Activated T-cell treated with anti-CD3 and anti-CD28 coated beads, Interleukin-2, amount 50 U/mL, for 4 hours (primary cell): ENCODE measurements at regions not wholly inside any gene's neighbourhood (a gene's known extent, or its start where the extent isn't known, plus 50 kb on each side); places are given as distances from the start of the nearest gene placed in this dataset.

Source experiments
- ATAC-seq, 2 donors: fragments of 200-7000 bp; cut with Tn5 transposase; one replicate each; pipeline ENCODE4 v1.10.0; 2021
- DNase-seq: peaks from one replicate; pipeline ENCODE4 v3.0.0-alpha.2; 2020
- H3K27me3 Mint-ChIP-seq: one replicate; pipeline ENCODE4 v1.8.0; 2021; ENCODE audit warnings: low read depth, mixed read lengths
- H3K36me3 Mint-ChIP-seq: one replicate; pipeline ENCODE4 v1.8.0; 2022; ENCODE audit warnings: mixed read lengths; ENCODE audit not compliant: insufficient read depth
- H3K4me1 Mint-ChIP-seq: one replicate; pipeline ENCODE4 v1.8.0; 2021; ENCODE audit warnings: low read depth, mixed read lengths
- H3K4me3 Mint-ChIP-seq: one replicate; pipeline ENCODE4 v1.8.0; 2021; ENCODE audit warnings: mild to moderate bottlenecking, moderate library complexity, mixed read lengths
- H3K9me3 Mint-ChIP-seq: one replicate; pipeline ENCODE4 v1.8.0; 2021; ENCODE audit warnings: mixed read lengths

GRCh38 chr21:35257413-35257812 is 208.3 kb upstream of the RUNX1 start:
- Mint-ChIP-seq H3K4me3 (no peak overlapping the region), H3K36me3 (no peaks in the 10 kb centered on the region), H3K27me3 (no peaks in the 10 kb centered on the region), H3K9me3 (no peaks in the 10 kb centered on the region), H3K4me1 (peaks cover 9% of the 10 kb centered on the region)
- ATAC-seq, result peak in 1 of 2 donors; percentile 18
- no peak for DNase-seq

GRCh38 chr21:35256468-35256988 is 207.4 kb upstream of the RUNX1 start:
- ATAC-seq, result no peak
- peaks cover 15% of the 10 kb centered on the region for H3K4me1 Mint-ChIP-seq
- no peaks in the 10 kb centered on the region for H3K9me3 Mint-ChIP-seq
- DNase-seq, result no peak
- H3K4me3 Mint-ChIP-seq, result no peak overlapping the region
- H3K27me3 Mint-ChIP-seq, result no peaks in the 10 kb centered on the region
- H3K36me3 Mint-ChIP-seq, result no peaks in the 10 kb centered on the region

- no peak for ATAC-seq
- Mint-ChIP-seq H3K4me3 (no peak overlapping the region), H3K27me3 (no peaks in the 10 kb centered on the region), H3K36me3 (no peaks in the 10 kb centered on the region), H3K4me1 (peaks cover 15% of the 10 kb centered on the region), H3K9me3 (peaks cover 6% of the 10 kb centered on the region)
- DNase-seq, result no peak
Measured at GRCh38 chr21:35254765-35255138, 205.7 kb upstream of the RUNX1 start.

- Mint-ChIP-seq H3K27me3 (no peaks in the 10 kb centered on the region), H3K9me3 (peaks cover 6% of the 10 kb centered on the region), H3K4me3 (no peak overlapping the region), H3K36me3 (no peaks in the 10 kb centered on the region), H3K4me1 (peaks cover 15% of the 10 kb centered on the region)
- ATAC-seq, result no peak
- DNase-seq, result no peak
Measured at GRCh38 chr21:35254006-35254764, 205.1 kb upstream of the RUNX1 start.

- Mint-ChIP-seq H3K4me1 (peaks cover 15% of the 10 kb centered on the region), H3K9me3 (peaks cover 6% of the 10 kb centered on the region), H3K36me3 (no peaks in the 10 kb centered on the region), H3K27me3 (no peaks in the 10 kb centered on the region), H3K4me3 (no peak overlapping the region)
- DNase-seq (no peak), ATAC-seq (peak; percentile 86 to 88)
Measured at GRCh38 chr21:35252831-35253230, 203.7 kb upstream of the RUNX1 start.

- no peaks in the 10 kb centered on the region for H3K36me3 Mint-ChIP-seq
- DNase-seq (no peak), ATAC-seq (no peak)
- H3K9me3 Mint-ChIP-seq, result peaks cover 6% of the 10 kb centered on the region
- peaks cover 9% of the 10 kb centered on the region for H3K4me1 Mint-ChIP-seq
- H3K4me3 Mint-ChIP-seq, result no peak overlapping the region
- H3K27me3 Mint-ChIP-seq, result no peaks in the 10 kb centered on the region
Measured at GRCh38 chr21:35249636-35250035, 200.5 kb upstream of the RUNX1 start.

GRCh38 chr21:35245879-35246278 is 196.8 kb upstream of the RUNX1 start:
- H3K4me3 Mint-ChIP-seq, result no peak overlapping the region
- H3K36me3 Mint-ChIP-seq, result no peaks in the 10 kb centered on the region
- ATAC-seq, result no peak
- H3K27me3 Mint-ChIP-seq, result peaks cover 3% of the 10 kb centered on the region
- DNase-seq, result no peak
- H3K9me3 Mint-ChIP-seq, result peaks cover 6% of the 10 kb centered on the region
- H3K4me1 Mint-ChIP-seq, result no peaks in the 10 kb centered on the region

GRCh38 chr21:35244514-35244913 is 195.4 kb upstream of the RUNX1 start:
- no peak for ATAC-seq
- Mint-ChIP-seq H3K9me3 (no peaks in the 10 kb centered on the region), H3K4me3 (no peak overlapping the region), H3K4me1 (no peaks in the 10 kb centered on the region), H3K27me3 (peaks cover 3% of the 10 kb centered on the region), H3K36me3 (no peaks in the 10 kb centered on the region)
- DNase-seq, result no peak

GRCh38 chr21:35243171-35243570 is 194.1 kb upstream of the RUNX1 start:
- Mint-ChIP-seq H3K9me3 (no peaks in the 10 kb centered on the region), H3K4me1 (peaks cover 2% of the 10 kb centered on the region), H3K4me3 (no peak overlapping the region), H3K36me3 (no peaks in the 10 kb centered on the region), H3K27me3 (peaks cover 3% of the 10 kb centered on the region)
- DNase-seq (no peak), ATAC-seq (no peak)

GRCh38 chr21:35239811-35240219 is 190.7 kb upstream of the RUNX1 start:
- DNase-seq, result no peak
- peaks cover 16% of the 10 kb centered on the region for H3K9me3 Mint-ChIP-seq
- H3K4me3 Mint-ChIP-seq, result no peak overlapping the region
- peaks cover 22% of the 10 kb centered on the region for H3K4me1 Mint-ChIP-seq
- ATAC-seq, result no peak
- H3K27me3 Mint-ChIP-seq, result peaks cover 3% of the 10 kb centered on the region
- H3K36me3 Mint-ChIP-seq, result no peaks in the 10 kb centered on the region

GRCh38 chr21:35238119-35238518 is 189.0 kb upstream of the RUNX1 start:
- peaks cover 18% of the 10 kb centered on the region for H3K9me3 Mint-ChIP-seq
- no peak for ATAC-seq
- H3K4me1 Mint-ChIP-seq, result peaks cover 26% of the 10 kb centered on the region
- H3K27me3 Mint-ChIP-seq, result peaks cover 3% of the 10 kb centered on the region
- DNase-seq, result no peak
- no peaks in the 10 kb centered on the region for H3K36me3 Mint-ChIP-seq
- no peak overlapping the region for H3K4me3 Mint-ChIP-seq

GRCh38 chr21:35237287-35237686 is 188.2 kb upstream of the RUNX1 start:
- H3K27me3 Mint-ChIP-seq, result peaks cover 3% of the 10 kb centered on the region
- DNase-seq (no peak), ATAC-seq (no peak)
- H3K36me3 Mint-ChIP-seq, result no peaks in the 10 kb centered on the region
- H3K4me3 Mint-ChIP-seq, result no peak overlapping the region
- H3K4me1 Mint-ChIP-seq, result peaks cover 26% of the 10 kb centered on the region
- peaks cover 18% of the 10 kb centered on the region for H3K9me3 Mint-ChIP-seq

- ATAC-seq (no peak), DNase-seq (no peak)
- Mint-ChIP-seq H3K36me3 (no peaks in the 10 kb centered on the region), H3K4me1 (peaks cover 26% of the 10 kb centered on the region), H3K4me3 (no peak overlapping the region), H3K9me3 (peaks cover 18% of the 10 kb centered on the region), H3K27me3 (no peaks in the 10 kb centered on the region)
Measured at GRCh38 chr21:35236090-35236489, 187.0 kb upstream of the RUNX1 start.

- ATAC-seq (no peak), DNase-seq (no peak)
- Mint-ChIP-seq H3K4me1 (peaks cover 26% of the 10 kb centered on the region), H3K9me3 (peaks cover 18% of the 10 kb centered on the region), H3K27me3 (no peaks in the 10 kb centered on the region), H3K36me3 (no peaks in the 10 kb centered on the region), H3K4me3 (no peak overlapping the region)
Measured at GRCh38 chr21:35234725-35235124, 185.6 kb upstream of the RUNX1 start.

GRCh38 chr21:35233756-35234155 is 184.7 kb upstream of the RUNX1 start:
- Mint-ChIP-seq H3K36me3 (no peaks in the 10 kb centered on the region), H3K4me3 (no peak overlapping the region), H3K4me1 (peaks cover 26% of the 10 kb centered on the region), H3K27me3 (no peaks in the 10 kb centered on the region), H3K9me3 (peaks cover 18% of the 10 kb centered on the region)
- ATAC-seq (no peak), DNase-seq (no peak)
